ENCODE measurements at regions not wholly inside any gene's neighbourhood (a gene's known extent, or its start where the extent isn't known, plus 50 kb on each side); places are given as distances from the start of the nearest gene placed in this dataset.
A peak's percentile ranks its signal among the peaks of the same experiment; 100 is the strongest.

DNA sequence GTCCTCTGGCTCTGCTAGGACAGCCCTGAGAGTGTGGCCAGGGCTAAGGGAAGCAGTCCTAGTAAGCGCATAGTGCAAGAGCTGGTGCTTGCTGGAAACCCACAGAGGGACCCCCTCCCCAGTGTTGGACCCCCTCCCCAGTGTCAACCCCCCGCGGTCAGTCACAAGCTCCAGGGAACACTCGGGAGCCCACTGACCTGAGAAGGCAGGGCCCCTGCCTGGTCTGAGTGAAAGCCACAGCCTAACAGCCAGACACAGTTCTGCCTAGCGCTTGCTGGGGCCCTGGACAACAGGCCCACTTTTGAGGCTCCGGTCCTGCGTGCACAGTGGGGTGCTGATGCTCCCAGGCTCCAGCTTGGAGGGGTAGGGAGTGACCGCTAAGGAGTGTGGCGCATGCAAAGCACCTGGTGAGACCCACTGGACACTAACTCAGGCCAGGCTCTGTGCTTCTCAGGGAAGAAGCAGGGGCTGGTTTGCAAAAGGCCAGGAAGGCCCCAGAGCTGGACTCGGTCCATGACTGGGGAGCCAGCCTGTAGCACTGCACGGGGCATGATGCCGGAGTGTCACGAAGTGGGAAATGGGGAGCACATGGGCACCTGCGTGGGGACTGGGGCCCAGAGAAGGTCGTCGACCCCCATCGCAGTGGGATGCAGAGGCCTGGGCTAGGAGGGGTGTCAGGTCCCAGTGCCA, 175.8 kb upstream of the PPP2R2D start:
- no peak for DNase-seq

DNA sequence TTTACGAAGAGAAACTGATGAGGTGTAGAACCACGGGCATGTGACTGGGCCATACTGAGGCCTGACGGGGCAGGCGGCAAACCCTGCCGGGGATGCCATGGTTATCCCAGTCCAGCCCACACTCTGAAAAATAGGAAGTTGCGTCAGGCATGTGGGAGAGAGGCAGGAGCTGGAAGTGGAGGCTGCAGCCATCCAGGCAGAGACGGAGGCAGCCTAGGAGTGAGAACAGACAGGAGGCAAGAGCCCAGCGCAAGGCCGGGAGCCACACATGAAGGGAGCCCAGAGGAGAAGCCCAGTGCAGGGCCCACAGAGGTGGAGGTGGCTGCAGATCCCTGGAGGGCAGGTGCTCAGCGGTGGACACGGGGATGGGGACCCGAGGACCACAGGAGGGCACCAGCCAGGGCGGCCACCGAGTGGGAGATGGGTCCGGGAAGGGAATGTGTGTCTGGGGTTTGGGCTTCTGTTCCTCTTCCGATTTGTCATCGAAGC, 175.2 kb upstream of the PPP2R2D start:
- no peak for DNase-seq

GRCh38 chr10:131726076-131726880, 174.5 kb upstream of the PPP2R2D start:
- DNase-seq, result peak; percentile 79

- no peak for DNase-seq
These were observed 173.8 kb upstream of the PPP2R2D start for GRCh38 chr10:131726967-131727366.

DNA sequence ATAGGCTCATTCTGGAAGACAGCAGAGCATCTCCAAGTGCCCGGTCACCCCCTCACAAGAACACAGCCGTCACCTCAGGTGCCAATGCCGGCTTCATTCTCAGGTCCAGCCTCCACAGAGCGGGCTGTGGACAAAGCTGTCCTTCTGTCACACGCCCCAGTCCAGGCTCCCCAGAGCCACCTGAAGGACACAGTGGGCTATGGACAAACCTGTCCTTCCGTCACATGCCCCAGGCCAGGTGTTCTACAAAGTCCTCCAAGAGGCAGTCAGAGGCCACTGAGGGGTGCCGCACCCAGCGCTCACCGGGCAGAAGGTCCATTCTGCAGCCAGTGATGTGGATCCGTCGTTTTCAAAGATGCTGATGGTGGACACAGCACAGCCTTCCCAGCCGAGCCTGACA, 173.2 kb upstream of the PPP2R2D start:
- DNase-seq, result no peak

DNA sequence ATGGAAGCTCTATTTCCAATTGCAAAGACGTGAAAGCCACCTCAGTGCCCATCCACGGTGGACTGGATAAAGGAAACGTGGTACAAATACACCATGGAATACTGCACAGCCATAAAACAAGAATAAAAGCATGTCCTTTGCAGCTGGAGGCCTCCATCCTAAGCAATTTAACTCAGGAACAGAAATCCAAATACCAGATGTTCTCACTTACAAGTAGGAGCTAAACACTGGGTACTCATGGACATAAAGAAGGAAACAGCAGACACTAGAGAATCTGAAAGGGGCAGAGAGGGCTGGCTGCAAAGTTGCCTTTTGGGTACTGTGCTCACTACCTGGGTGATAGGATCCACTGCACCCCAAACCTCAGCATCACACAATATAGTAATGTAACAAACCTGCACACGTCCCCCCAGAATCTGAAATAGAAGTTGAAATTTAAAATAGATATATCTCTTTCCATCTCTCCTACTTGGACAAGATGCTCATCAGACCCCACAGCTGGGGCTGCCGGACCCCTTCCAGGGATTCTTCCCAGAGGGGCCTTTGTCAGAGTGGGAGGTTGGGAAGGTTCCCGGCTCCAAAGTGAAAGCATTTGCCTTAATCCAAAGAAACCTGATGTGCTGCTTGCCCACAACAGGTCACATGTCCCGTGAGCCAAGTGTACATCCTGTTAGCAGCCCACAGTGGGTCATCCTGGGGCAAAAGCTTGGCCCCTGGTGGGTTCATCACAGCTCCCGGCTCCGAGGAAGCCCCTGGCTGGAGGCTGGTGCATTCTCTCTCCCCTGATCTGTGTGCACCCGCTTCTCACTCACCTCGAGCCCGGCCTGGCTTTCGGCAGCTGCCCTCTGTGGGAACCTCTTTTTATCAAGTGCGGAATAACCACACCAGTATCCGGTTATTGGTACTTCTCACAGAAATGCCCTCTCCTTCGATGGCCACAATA, 172.3 kb upstream of the PPP2R2D start:
- DNase-seq, result no peak

- no peak for DNase-seq
These were observed 171.4 kb upstream of the PPP2R2D start for GRCh38 chr10:131729361-131729760.

GRCh38 chr10:131729938-131730660, 170.7 kb upstream of the PPP2R2D start:
- DNase-seq, result no peak

- DNase-seq, result no peak
These were observed 169.9 kb upstream of the PPP2R2D start for GRCh38 chr10:131730771-131731497.

DNA sequence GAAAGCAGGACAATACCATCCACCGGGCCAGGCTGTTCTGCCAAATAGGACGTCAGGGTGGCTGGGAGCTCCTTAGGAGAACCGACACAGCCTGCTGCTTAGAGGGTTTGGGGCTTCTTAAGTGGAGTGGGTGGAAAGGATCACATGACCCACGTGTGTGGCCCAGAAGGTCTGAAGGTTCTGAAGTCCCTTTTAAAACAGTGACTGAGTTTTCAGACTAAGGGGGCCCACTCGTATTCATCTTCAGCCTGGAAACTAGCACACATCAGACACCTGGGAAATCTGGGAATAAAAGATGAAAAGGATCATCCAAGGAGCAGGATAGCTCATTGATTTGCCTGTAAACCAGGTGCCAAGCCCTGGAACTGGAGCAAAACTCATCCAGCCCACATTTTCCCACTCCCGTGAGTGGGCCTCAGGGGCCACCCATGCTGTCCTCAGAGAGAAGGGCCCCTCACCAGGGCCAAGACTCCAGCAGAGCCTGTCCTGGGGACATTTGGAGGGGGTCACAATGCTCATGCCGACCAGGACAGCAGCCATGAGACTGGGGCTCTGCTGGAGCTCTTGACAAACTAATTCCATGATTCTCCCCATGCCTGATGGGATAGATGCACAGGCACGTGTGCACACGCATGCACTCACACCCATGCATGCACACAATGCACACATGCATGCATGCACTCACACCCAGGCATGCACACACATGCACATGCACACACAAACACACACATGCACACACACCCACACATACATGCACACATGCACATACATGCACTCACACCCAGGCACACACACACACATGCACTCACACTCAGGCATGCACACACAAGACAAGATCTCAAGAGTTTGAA, 168.8 kb upstream of the PPP2R2D start:
- DNase-seq, result no peak

DNA sequence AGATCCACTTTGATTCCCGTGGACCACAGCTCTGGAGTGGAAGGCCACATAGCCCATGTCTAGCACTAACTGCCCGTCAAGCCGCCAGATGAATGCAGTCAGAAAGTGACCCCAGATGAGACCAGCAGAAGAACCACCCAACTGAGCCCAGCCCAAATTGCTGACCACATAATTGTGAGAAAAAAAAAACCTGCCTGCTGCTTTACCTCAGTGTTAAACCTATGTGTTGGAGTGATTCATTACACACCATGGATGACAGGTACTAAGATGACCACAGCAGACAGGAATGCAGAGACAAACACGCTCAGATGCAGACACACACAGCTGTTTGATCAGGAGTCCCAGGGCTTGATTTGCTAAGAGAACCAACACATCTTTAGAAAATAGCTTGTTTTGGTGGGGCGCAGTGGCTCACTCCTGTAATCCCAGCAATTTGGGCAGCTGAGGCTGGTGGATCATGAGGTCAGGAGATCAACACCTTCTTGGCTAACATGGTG, 168.1 kb upstream of the PPP2R2D start:
- DNase-seq, result no peak

- no peak for DNase-seq
These were observed 167.2 kb upstream of the PPP2R2D start for GRCh38 chr10:131733596-131733995.

- DNase-seq, result no peak
These were observed 165.2 kb upstream of the PPP2R2D start for GRCh38 chr10:131735577-131735976.

- no peak for DNase-seq
These were observed 164.4 kb upstream of the PPP2R2D start for GRCh38 chr10:131736321-131736980.

GRCh38 chr10:131737543-131738395, 163.0 kb upstream of the PPP2R2D start:
- no peak for DNase-seq

DNA sequence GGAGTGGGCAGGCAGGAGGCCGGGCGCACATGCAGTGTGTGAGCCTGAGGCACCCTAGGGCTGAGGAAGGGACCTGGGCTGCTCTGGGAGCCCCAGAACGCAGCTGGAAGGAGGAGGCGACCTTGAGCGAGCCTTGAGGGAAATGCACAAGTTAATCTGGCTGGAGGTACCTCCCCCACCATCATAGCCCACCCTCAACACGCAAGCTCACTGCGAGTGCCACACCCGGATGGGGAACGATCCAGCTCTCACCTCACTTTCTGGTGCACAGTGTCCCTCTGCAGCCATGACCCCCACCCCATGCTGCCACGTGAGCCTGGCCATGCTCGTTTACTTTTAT, 162.4 kb upstream of the PPP2R2D start:
- no peak for DNase-seq

GRCh38 chr10:131739206-131739605, 161.6 kb upstream of the PPP2R2D start:
- DNase-seq, result no peak

GRCh38 chr10:131742500-131742951, 158.3 kb upstream of the PPP2R2D start:
- DNase-seq, result no peak

Measured in NCI-H345 (cell line).